ENCODE measurements at regions not wholly inside any gene's neighbourhood (a gene's known extent, or its start where the extent isn't known, plus 50 kb on each side); places are given as distances from the start of the nearest gene placed in this dataset.
A peak's percentile ranks its signal among the peaks of the same experiment; 100 is the strongest.

- Histone ChIP-seq H3K9me3 (ENCODE audit: control insufficient read depth in 4 of 4, insufficient read depth in 3 of 4, low read length in 3 of 4) (no peaks in the 10 kb centered on the region), H3K36me3 (ENCODE audit: control insufficient read depth in 4 of 4, insufficient read depth in 4 of 4, low read length in 4 of 4) (no peaks in the 10 kb centered on the region), H3K9ac (ENCODE audit: insufficient read depth in 1 of 2, low read length in 2 of 2) (no peak overlapping the region), H3K4me3 (no peak overlapping the region), H3K27me3 (ENCODE audit: control insufficient read depth in 3 of 3, insufficient read depth in 3 of 3, low read length in 2 of 3) (no peaks in the 10 kb centered on the region), H3K27ac (ENCODE audit: low read depth in 1 of 2, low read length in 1 of 2) (no peak overlapping the region), H3K4me1 (ENCODE audit: control insufficient read depth in 5 of 5, insufficient read depth in 5 of 5, low read length in 5 of 5) (no peaks in the 10 kb centered on the region)
- DNase-seq = peak; percentile 20 to 64 (median 48)
- TF ChIP-seq, protein P1, sequence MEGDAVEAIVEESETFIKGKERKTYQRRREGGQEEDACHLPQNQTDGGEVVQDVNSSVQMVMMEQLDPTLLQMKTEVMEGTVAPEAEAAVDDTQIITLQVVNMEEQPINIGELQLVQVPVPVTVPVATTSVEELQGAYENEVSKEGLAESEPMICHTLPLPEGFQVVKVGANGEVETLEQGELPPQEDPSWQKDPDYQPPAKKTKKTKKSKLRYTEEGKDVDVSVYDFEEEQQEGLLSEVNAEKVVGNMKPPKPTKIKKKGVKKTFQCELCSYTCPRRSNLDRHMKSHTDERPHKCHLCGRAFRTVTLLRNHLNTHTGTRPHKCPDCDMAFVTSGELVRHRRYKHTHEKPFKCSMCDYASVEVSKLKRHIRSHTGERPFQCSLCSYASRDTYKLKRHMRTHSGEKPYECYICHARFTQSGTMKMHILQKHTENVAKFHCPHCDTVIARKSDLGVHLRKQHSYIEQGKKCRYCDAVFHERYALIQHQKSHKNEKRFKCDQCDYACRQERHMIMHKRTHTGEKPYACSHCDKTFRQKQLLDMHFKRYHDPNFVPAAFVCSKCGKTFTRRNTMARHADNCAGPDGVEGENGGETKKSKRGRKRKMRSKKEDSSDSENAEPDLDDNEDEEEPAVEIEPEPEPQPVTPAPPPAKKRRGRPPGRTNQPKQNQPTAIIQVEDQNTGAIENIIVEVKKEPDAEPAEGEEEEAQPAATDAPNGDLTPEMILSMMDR (IDR thresholded peaks at IDR 0.05; ENCODE audit: control extremely low read depth, extremely low read depth) = no peak
- WGBS, 2 donors = 73 to 87% methylated on average over 10 of the region's 10 CpGs
- ATAC-seq (ENCODE audit: insufficient read depth, low FRiP score) = peak; percentile 27
Measured at GRCh38 chr6:6969761-6970223, 138.0 kb upstream of the RREB1 start.

DNA sequence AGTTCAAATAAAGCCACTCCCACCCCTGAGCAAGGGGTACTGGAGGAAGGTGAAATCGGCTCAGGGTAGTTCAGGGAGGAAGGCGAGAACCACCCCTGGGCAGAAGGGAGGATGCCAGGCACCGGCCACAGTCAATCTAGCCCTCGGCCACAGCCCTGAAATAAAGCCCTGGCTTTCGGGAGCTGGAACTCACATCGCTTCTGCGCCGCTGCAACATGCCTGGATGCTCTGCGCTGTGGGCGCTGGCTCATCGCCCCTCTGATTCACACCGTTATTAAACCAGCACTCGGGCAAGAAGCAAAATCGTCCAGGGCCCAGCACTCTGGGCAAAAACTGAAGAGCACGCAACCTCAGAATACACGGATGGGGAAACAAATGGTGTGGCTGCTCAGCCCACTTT lies 136.9 kb upstream of the RREB1 start:
- Histone ChIP-seq H3K27me3 (ENCODE audit: control insufficient read depth in 3 of 3, insufficient read depth in 3 of 3, low read length in 2 of 3) (no peaks in the 10 kb centered on the region), H3K36me3 (ENCODE audit: control insufficient read depth in 4 of 4, insufficient read depth in 4 of 4, low read length in 4 of 4) (no peaks in the 10 kb centered on the region), H3K4me3 (no peak overlapping the region), H3K4me1 (ENCODE audit: control insufficient read depth in 5 of 5, insufficient read depth in 5 of 5, low read length in 5 of 5) (peaks cover 0 to 3% (median 0%) of the 10 kb centered on the region in 5 donors), H3K9me3 (ENCODE audit: control insufficient read depth in 4 of 4, insufficient read depth in 3 of 4, low read length in 3 of 4) (no peaks in the 10 kb centered on the region), H3K27ac (ENCODE audit: low read depth in 1 of 2, low read length in 1 of 2) (no peak overlapping the region), H3K9ac (ENCODE audit: insufficient read depth in 1 of 2, low read length in 2 of 2) (no peak overlapping the region)
- DNase-seq = no peak
- TF ChIP-seq, protein P1 (IDR thresholded peaks at IDR 0.05; ENCODE audit: control extremely low read depth, extremely low read depth) = no peak
- WGBS, 2 donors = 95 to 97% methylated on average over 16 of the region's 16 CpGs
- no peak for ATAC-seq (ENCODE audit: insufficient read depth, low FRiP score)

- H3K36me3 ChIP-seq (ENCODE audit: control insufficient read depth in 4 of 4, insufficient read depth in 4 of 4, low read length in 4 of 4) = no peaks in the 10 kb centered on the region
- no peaks in the 10 kb centered on the region for H3K9me3 ChIP-seq (ENCODE audit: control insufficient read depth in 4 of 4, insufficient read depth in 3 of 4, low read length in 3 of 4)
- H3K27me3 ChIP-seq (ENCODE audit: control insufficient read depth in 3 of 3, insufficient read depth in 3 of 3, low read length in 2 of 3) = no peaks in the 10 kb centered on the region
- ATAC-seq (ENCODE audit: insufficient read depth, low FRiP score) (no peak), DNase-seq (no peak)
- TF ChIP-seq, protein P1 (IDR thresholded peaks at IDR 0.05; ENCODE audit: control extremely low read depth, extremely low read depth) = no peak
- no peak overlapping the region for H3K9ac ChIP-seq (ENCODE audit: insufficient read depth in 1 of 2, low read length in 2 of 2)
- no peak overlapping the region for H3K27ac ChIP-seq (ENCODE audit: low read depth in 1 of 2, low read length in 1 of 2)
- H3K4me3 ChIP-seq = no peak overlapping the region
- H3K4me1 ChIP-seq (ENCODE audit: control insufficient read depth in 5 of 5, insufficient read depth in 5 of 5, low read length in 5 of 5) = peaks cover 0 to 3% (median 0%) of the 10 kb centered on the region in 5 donors
- 86 to 87% methylated on average over 11 of the region's 11 CpGs for WGBS, 2 donors
Measured at GRCh38 chr6:6971369-6971768, 136.4 kb upstream of the RREB1 start.

DNA sequence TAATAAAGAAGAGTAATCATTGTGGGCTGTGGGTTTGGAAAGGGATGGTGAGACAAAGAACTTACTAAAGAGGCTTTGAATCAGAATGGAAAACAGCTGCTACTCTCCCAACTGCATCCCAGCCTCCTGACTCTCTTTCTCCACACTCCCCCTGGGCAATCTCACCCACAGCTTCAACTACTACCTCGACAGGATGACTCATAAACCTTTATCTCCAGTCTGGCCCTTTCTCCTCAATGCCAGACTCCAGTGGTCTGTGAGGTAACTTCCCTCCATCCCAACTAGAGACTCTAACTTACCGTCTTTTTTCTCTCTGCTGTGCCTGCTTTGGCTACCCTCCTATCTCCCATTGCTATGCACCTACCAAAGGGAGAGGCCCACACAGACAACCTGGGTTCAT lies 135.3 kb upstream of the RREB1 start:
- TF ChIP-seq, protein P1 (IDR thresholded peaks at IDR 0.05; ENCODE audit: control extremely low read depth, extremely low read depth) = no peak
- Histone ChIP-seq H3K27me3 (ENCODE audit: control insufficient read depth in 3 of 3, insufficient read depth in 3 of 3, low read length in 2 of 3) (no peaks in the 10 kb centered on the region), H3K9me3 (ENCODE audit: control insufficient read depth in 4 of 4, insufficient read depth in 3 of 4, low read length in 3 of 4) (no peaks in the 10 kb centered on the region), H3K4me1 (ENCODE audit: control insufficient read depth in 5 of 5, insufficient read depth in 5 of 5, low read length in 5 of 5) (peaks cover 0 to 3% (median 0%) of the 10 kb centered on the region in 5 donors), H3K4me3 (no peak overlapping the region), H3K9ac (ENCODE audit: insufficient read depth in 1 of 2, low read length in 2 of 2) (no peak overlapping the region), H3K27ac (ENCODE audit: low read depth in 1 of 2, low read length in 1 of 2) (no peak overlapping the region), H3K36me3 (ENCODE audit: control insufficient read depth in 4 of 4, insufficient read depth in 4 of 4, low read length in 4 of 4) (no peaks in the 10 kb centered on the region)
- no peak for DNase-seq
- WGBS, 2 donors = 31 to 66% methylated on average over 2 of the region's 2 CpGs
- no peak for ATAC-seq (ENCODE audit: insufficient read depth, low FRiP score)

Data from lung (tissue), 11 donors.